NCI-H1092 (cell line): ENCODE measurements at regions not wholly inside any gene's neighbourhood (a gene's known extent, or its start where the extent isn't known, plus 50 kb on each side); places are given as distances from the start of the nearest gene placed in this dataset.
"Not testable (repeated sequence)": the region's sequence is repeated elsewhere in the genome, so short reads cannot be mapped to it uniquely, and the experiment has no call there.

Experiments
- DNase-seq: peaks from one replicate; lab custom pipeline; 2025; lab: John Stamatoyannopoulos, UW

DNA sequence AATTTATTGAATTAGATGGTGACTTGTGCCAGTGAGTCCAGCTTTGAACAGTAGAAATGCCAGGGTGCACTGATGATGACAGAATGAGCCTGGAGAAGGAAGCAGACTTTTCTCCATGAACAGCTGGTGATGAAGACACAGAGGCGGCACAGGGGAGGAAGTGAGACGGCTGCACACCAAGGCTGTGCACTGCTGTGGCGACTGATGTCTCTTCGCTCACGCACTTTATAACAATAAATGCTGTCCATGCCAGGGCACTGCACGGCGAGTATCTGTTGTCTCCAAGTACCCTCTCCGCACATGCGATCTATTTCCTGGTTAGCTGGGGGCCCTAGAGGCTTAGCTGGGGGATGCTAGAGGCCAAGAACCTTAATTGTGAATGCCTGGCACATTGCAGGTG is 175.2 kb downstream of the TMEM200C start:
- no peak for DNase-seq

DNA sequence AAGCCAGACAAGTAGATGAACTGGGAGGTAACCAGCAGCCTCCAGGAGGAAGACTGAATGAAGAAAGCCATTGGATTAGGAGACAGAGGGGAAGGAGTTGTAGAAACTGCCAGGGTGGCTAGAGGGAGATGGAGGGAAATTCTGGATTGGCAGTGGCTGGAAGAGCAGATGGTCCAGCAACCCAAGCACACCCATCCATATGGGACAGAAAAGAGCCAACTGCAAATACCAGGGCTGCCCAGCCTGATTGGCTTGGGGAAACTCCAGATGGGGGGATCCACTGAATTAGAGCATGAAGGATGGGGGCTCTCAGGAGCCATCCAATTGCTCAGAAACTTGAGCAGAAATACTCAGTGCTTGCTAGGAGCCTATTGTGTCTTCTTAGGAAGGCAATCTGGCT is 173.5 kb upstream of the EPB41L3 start:
- no peak for DNase-seq

DNA sequence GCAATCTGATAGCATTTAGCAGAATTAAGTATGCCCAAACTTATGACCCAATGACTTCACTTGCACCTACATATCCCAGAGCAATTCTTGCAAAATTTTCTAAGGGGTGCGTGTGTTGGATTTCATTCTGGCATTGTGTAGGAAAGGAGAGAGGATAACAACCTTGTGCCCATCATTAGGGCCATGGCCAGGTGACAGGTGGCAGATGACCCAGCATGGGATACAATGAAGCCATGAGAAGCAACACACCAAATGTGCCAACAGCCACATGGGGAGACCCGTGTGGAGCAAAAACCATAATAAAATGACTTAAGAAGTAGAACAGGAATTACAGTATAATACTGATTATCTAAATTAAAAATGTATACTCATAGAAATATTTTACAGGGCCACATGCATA is 166.9 kb upstream of the EPB41L3 start:
- DNase-seq = no peak

DNA sequence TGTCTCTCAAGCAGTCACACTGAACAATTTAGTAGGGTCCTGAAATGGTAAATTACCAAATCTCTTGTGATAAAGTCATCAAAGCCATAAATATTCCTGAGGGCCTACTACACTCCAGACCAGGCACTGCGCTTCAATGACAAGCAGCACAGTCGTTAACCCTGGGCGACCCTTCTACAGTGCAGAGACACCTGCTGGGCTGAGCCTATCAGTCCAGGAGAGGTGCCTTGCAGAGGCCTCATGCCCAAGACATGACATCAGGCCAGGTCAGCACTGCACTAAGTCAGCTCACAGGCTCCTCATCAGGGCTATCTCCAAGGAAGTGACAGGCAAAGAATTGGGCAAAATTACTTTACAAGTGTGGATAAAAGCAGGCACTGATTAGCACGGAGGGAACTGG is 166.4 kb upstream of the EPB41L3 start:
- no peak for DNase-seq

DNA sequence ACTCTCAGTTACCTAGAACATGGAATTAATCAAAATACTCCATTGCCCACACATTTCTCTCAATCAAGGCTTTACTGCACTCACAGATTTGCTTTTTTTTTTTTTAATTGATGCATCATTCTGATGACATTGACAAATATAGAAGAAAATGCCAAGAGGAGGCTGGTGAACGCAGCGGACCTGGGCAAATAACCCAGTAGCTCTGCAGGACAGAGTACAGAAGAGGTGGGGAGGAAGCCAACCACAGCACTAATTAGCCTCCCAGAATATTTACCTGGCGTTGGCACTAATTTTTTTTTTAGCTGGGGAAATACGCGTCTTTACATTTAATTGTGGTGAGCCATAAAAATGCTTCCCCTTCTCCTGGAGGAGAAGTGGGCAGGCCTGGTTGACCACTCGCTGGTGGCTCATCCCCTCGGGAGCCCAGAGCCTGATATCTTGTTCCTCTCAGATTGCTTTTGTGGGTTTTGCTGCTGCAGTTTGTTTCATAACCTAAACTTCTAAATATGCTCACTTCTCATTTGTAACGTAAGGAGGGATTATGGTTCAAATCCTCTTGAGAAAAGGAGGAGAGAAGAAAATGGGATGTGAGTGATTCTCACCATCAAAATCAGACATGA is 165.8 kb upstream of the EPB41L3 start:
- no peak for DNase-seq

DNA sequence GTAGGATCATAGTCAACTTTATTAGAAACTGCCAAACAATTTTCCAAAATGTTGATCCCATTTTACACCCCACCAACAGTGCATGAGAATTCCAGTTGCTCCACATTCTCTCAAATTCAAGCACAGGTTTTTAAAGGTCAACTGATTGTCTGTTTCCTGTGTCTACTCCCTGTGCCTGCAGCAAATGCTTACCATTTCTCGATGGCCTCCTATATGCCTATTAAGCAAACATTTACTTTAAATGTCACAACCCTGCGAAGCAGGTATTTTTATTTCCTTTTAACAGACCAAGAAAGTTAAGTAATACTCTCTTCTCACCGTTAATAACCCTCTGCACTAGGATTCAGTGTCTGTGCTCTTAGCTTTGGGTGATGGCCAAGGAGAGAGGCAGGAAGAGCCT is 163.8 kb upstream of the EPB41L3 start:
- DNase-seq = no peak

DNA sequence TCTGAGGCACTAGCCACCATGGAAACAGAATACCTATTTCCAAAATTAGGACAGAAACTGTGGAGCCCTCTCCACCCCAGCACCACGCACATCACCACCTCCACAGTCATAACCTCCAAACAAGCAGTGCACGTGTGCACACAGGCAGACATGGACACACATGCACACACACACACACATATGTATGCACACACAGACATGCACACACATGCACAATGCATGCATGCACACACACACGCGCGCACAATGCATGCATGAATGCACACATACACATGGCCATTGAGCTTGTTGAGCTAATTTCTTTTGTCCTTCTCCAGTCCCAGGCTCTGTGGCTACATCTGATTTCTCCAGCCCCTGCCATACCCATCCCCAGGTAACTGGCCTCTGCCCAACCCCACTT is 161.6 kb upstream of the EPB41L3 start:
- DNase-seq = no peak

DNA sequence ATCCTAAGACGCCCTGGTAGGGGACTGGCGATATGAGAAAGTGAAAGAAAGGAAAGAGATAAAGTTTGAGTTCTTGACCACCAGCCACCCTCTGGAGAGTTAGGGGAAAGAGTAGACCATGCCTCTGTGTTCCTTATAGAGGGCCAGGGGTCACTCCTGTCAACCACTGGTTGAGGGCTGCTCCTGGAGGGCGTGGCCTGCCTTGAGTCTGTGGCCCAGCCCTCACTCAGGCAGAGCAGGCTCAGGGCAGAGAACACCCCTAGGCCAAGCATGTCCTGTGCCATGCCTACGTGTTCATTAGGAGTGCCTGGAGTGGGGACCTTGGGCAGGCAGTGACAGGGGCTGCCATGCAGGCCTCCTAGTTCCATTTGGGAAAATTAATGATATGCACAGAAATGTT is 161.1 kb upstream of the EPB41L3 start:
- no peak for DNase-seq

DNA sequence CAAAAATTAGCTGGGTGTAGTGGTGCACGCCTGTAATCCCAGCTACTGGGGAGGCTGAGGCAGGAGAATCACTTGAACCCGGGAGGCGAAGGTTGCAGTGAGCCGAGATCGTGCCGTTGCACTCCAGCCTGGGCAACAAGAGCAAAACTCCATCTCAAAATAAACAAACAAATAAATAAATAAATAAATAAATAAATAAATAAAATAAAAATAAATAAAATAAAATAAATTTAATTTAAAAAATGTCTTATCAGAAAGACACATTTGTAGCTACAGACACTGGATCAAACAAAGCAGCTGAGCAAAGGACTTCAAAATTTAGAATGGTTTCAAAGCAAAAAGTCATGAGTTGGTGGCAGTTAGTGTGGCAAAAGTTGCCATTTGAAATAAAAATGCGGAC is 158.2 kb upstream of the EPB41L3 start:
- DNase-seq = not testable (repeated sequence)

DNA sequence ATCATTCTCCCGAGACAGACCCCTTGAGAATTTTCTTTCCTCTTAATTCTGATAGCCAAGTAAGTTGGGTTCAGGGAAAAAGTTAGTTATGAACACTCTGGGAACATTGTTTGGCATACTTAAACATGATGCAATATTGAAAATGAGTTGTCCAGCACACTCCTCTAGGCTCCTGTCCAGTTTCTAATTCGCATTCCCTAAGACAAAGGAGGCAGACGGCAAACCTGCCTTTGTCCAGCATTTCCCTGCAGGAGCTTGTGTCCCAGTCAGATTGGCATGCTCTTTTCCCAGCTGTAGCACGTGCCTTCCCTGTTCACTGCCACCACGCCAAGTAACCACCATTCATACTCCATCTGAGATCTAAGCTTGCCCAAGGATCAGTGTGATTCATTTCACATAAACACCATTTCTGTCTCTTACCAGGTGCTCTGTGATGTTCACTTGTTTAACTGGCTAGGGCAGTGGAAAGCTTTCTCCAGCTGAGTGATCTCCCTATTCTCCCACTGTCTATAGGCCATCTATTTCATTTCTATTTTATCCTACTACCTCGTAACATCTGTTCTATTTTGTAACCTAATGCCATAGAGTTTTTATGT is 150.0 kb upstream of the EPB41L3 start:
- no peak for DNase-seq

DNA sequence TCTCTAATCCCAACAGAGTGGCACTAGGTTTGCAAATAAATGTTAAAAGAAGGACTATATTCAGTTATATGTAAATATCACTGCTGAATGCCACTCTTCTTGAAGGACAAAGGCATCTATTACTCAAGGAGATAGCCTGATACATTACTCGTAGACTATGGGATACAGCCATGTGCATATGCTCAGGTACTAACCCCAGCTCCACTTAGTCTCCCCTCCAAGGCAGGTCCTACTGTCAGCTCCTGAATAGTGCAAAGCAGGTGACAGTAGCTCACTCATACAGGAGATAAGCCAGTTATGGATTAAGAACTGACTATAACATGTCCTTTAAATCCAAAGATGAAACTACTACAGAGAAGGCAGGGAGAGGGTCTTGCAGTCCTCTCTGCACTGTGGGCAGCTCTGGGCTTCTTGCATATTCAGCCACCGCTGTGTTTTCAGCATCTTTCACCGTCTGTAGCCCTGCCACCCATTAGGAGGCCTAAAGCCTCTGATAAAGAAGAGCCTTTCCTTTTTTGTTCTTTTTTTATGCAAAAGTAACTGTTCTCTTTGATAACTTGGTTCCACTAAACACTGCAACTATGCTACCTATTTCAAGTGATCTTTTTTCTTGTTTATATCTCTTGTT is 135.1 kb upstream of the EPB41L3 start:
- no peak for DNase-seq

DNA sequence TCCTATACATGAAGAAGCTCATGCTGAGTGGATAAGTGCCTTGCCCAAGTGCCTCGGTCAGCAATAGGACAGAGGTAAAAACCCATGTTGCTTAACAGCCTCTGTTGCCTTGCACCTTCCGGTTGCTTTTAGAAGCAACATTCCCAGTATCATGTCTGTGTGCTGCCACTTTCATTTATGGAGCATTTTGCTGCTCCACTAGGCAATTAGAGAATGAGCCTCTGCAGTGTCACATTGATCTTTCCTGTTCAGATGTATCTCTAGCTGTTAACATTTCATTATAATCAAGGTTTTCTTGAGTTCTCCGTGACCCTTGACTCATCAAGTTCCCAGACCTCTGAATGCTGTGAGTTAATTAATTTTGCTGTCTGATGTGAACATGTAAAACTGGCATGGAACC is 134.5 kb upstream of the EPB41L3 start:
- no peak for DNase-seq

DNA sequence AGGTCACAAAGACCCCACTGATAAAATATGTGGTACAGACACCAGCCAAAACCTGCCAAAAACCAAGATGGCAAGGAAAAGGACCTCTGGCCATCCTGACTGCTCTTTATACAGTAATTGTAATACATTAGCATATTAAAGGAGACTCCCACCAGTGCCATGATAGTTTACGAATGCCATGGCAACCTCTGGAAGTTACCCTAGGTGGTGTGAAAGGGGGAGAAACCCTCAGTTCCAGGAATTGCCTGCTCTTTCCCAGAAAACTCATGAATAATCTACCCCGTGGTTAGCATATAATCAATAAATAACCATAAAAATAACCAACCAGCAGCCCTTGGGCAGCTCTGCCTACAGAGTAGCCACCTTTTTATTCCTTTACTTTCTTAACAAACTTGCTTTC is 129.8 kb upstream of the EPB41L3 start:
- no peak for DNase-seq

DNA sequence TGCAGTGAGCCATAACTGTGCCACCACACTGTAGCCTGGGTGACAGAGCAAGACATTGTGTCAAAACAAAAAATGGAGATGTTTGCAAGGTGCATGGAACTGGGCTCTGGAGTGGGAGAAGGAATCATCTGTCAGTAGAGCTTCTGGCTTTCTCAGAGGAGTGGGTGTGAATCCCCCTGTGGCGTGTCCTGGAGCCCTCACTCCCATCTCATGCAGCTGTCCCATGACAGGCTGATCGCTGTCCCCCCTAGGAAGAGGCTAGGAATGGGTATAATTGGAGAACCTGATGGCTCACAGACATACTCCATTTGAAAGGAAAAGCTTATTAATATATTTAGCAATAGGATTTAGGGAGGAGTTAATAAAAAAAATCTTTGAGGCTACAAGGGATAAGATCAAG is 125.8 kb upstream of the EPB41L3 start:
- DNase-seq = no peak

DNA sequence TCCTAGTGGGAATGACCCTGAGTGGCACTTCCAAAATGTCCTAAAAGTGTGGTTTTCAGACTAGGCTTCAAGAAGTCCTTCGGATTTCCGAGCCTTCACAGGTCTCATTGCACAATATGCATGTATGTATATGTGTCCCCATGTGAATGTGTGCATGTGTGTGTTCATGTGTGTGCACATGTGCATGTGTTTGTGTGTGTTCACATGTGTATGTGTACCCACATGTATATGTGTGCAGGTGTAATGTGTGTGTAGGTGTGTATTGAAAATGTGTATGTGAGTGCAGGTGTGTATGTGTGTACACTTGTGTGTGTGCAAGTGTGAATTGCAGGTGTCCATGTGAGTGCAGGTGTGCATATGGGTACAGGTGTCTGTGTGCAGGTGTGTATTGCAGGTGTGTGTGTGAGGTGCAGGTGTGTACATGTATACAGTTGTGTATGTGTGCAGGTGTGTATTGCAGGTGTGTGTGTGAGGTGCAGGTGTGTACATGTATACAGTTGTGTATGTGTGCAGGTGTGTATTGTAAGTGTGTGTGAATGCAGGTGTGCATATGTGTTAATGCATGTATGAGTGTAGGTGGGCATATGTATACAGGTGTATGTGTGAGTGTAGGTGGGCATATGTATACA is 124.4 kb upstream of the EPB41L3 start:
- DNase-seq = no peak

DNA sequence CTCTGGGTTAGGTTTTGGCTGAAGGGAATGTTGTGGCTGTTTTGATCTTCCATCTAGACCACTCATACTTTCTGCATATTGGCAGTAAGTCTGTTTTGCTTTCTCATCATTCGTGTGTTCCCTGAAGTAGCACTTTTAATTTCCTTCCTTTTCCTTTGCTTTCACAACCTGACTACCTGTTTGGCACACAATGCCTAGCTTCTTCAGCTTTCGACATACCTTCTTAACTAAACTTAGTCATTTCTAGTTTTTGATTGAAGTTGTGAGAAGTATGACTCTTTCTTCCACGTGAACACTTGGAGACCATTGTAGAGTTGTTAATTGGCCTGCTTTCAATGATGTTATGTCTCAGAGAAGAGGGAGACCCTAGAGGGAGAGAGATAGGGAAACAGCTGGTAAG is 123.6 kb upstream of the EPB41L3 start:
- DNase-seq = no peak

DNA sequence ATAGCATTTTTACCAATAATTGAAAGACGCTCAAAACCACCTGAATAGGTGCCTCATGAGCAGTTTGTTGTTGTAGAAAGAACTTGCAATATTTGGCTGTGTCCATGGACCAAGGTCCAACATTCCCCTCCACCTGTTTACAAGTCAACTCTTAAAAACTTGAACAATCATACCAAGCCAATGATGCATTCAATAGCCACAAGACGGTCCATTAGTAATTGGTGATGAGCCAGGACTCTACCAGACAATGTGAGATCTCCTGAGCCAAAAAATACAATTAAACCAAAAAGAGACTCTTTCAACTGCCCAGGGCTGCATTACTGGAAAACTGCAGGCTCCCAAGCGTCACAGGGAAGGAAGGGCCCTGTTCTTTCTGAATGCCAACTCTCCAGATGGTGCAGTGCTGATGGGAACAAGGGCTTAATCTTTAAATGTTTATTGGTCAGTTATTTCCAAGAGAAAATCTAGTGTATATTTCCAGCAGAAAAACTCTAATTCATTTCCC is 118.8 kb upstream of the EPB41L3 start:
- DNase-seq = no peak

DNA sequence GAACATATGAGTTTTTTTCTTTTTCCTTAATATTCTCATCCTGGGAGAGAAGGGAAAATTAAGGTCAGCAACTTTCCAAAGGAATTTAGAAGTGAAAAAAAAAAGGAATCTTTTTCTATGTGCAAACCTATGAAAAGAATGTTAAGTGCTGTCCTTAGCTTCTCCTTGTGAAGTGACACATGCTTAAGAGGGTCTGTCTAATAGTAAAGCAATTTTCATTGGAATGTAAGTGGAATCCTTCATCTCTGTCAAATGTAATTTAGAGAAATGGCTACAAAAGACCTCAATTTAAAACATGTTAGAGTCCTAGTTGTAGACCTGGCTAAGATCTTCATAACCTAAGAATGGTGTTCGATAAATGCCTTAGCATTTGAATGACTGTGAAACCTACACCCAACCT is 117.4 kb upstream of the EPB41L3 start:
- no peak for DNase-seq

DNA sequence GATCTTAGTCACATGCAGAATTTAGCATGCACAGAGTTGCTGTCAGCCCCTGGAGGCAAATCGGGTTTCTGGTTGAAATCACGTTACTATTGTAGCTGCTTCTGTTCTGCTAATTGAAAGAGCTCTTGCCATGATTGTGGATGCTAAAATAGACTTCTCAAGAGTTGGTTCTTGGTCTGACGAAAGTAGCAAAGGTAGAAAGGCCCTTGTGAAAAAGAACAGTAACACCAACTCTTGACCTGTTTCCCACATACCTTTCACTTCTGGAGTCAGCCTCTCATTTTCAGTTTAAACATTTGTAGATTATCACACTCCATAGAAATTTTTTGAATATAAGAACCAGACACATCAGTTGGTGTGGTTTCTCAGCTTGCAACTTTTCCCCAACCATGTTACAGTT is 110.0 kb upstream of the EPB41L3 start:
- DNase-seq = no peak

DNA sequence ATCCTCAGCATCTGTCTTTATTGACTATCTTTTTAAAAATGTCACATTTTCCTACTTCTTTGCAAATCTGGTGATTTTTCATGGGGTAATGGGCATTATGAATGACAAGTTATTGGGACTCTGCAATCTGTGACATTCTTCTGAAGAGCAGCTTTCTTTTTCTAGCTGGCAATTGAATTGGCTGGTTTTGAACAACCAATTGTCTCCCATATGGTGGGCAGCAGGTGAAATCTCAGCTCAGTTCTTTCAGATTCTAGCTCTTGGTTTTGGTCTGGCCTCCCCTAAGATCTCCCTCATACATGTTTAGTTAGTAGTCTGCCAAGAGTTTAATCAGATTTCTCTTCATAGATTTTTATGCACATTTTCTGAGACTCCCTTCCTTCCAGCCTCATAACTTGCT is 107.9 kb upstream of the EPB41L3 start:
- no peak for DNase-seq

DNA sequence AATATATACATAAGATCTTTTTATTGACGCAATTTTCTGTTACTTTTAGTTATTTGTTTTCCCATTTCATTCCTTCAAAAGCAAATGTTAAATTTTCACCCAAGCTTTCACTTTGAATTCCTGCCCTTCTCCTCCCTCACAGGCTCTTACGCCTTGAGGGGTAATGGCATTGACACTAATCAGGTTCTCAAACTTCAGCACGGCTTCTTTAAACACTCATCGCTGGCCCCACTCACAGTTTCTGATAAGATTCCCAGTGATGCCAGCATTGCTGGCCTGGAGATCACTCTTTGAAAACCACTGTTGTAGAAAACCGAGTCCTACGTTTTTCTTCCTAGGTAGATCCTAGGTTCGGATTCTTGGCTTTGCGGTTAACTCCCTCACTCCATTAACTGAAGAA is 105.6 kb upstream of the EPB41L3 start:
- DNase-seq = no peak

DNA sequence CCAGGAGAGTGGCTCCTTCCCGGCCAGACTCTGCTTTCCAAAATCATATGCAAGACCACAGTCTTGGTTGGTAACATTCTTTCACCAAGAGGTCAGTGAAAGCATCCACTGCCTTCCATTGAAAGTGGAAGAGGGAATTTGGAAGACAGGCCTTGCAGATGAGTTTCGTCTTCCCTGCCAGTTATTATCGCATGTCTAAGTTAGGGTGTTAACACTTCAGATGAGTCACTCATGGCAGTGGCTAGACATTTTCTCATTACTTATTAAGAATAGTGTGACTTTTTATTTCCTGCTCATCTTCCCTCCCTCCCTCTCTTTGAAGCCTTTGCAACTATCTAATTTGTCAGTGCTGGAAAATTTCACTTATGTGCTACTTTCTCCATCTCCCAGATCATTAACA is 102.9 kb upstream of the EPB41L3 start:
- DNase-seq = no peak

DNA sequence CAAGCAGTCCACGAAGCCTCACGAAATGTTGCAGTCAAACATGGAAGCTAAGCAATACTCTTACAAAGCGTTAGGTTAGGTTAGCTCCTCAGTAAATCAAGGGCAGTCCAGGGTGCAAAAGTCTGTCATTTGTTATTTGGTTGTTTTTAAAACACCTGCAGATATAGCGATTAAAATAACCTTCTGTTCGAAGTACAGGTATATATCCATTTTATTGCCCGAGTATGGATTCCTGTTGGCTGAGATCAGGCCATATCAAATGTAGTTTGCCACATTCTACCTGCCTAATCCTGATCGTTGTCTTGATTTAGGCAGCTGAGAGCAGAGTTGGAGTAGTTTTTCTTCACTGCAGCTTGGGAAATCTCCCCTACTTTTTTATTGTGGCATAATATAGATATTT is 99.5 kb upstream of the EPB41L3 start:
- DNase-seq = no peak
